Fibroblast of lung (primary cell): ENCODE measurements at regions not wholly inside any gene's neighbourhood (a gene's known extent, or its start where the extent isn't known, plus 50 kb on each side); places are given as distances from the start of the nearest gene placed in this dataset.

Experiments
- CTCF ChIP-seq, 2 donors: IDR thresholded peaks in 1 of 2; conservative IDR thresholded peaks in 1 of 2; 1 replicate in 1 of 2; 2 replicates in 1 of 2; pipeline ENCODE4 v1.5.1; 2011 to 2012; ENCODE audit warnings: low read length in 2 of 2, control low read depth in 1 of 2, inconsistent platforms in 1 of 2, low read depth in 1 of 2, mild to moderate bottlenecking in 1 of 2
- EZH2 ChIP-seq: IDR thresholded peaks from 2 replicates; pipeline ENCODE4 v1.5.1; 2012; ENCODE audit warnings: low read length, control low read depth, mild to moderate bottlenecking; ENCODE audit errors: missing control alignments

GRCh38 chr12:13277293-13277692 lies 80.8 kb downstream of the EMP1 start:
- TF ChIP-seq CTCF (conservative IDR thresholded peaks at IDR 0.05 in 1 of 2, IDR thresholded peaks at IDR 0.05 in 1 of 2; ENCODE audit: low read depth in 1 of 2, low read length in 2 of 2) (no peak), EZH2 (peak; percentile 15)
